ENCODE measurements at regions not wholly inside any gene's neighbourhood (a gene's known extent, or its start where the extent isn't known, plus 50 kb on each side); places are given as distances from the start of the nearest gene placed in this dataset.

GRCh38 chr12:125243811-125244210 is 178.6 kb downstream of the AACS start:
- Histone ChIP-seq H3K9me3 (ENCODE audit: control insufficient read depth in 2 of 3, insufficient read depth in 1 of 3, low read length in 3 of 3) (no peaks in the 10 kb centered on the region), H3K4me3 (ENCODE audit: low read length in 3 of 3) (no peak overlapping the region), H3K36me3 (ENCODE audit: control insufficient read depth in 2 of 3, insufficient read depth in 3 of 3, low read length in 3 of 3) (no peaks in the 10 kb centered on the region), H3K27me3 (ENCODE audit: control insufficient read depth, insufficient read depth, low read length) (no peaks in the 10 kb centered on the region), H3K4me1 (ENCODE audit: control insufficient read depth in 2 of 3, insufficient read depth in 2 of 3, low read depth in 1 of 3, low read length in 3 of 3) (no peaks in the 10 kb centered on the region), H3K27ac (ENCODE audit: low read depth in 2 of 2, low read length in 2 of 2) (no peak overlapping the region), H3K9ac (ENCODE audit: low read length in 3 of 3) (no peak overlapping the region)
- no peak for DNase-seq
- intact Hi-C loops (cut with DNase I), result no loop called here
- no peak for FAIRE-seq
- TF ChIP-seq CTCF (IDR thresholded peaks at IDR 0.05; ENCODE audit: borderline replicate concordance, extremely low read depth, insufficient read depth), result no peak

DNA sequence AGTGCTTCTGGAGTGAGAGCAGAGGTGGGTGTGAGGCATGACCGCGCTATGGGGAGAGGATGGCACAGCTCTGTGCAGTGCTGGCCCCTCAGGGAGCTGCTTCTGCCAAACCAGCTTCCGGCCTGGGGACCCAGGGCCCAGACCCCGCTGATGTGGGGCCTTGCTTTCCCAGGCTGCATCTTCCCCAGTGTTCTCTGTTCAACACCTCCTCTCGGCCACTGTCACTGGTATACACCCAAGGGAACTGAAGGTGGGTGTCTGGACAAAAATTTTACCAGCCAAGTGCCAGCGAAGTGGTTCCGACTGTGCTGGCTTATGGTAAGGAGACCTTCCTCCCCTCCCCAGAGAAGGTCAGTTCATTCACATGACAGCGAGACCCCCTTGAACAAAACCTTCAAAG is 179.1 kb downstream of the AACS start:
- Histone ChIP-seq H3K9me3 (ENCODE audit: control insufficient read depth in 2 of 3, insufficient read depth in 1 of 3, low read length in 3 of 3) (no peaks in the 10 kb centered on the region), H3K36me3 (ENCODE audit: control insufficient read depth in 2 of 3, insufficient read depth in 3 of 3, low read length in 3 of 3) (no peaks in the 10 kb centered on the region), H3K4me3 (ENCODE audit: low read length in 3 of 3) (no peak overlapping the region), H3K27me3 (ENCODE audit: control insufficient read depth, insufficient read depth, low read length) (no peaks in the 10 kb centered on the region), H3K4me1 (ENCODE audit: control insufficient read depth in 2 of 3, insufficient read depth in 2 of 3, low read depth in 1 of 3, low read length in 3 of 3) (no peaks in the 10 kb centered on the region), H3K27ac (ENCODE audit: low read depth in 2 of 2, low read length in 2 of 2) (no peak overlapping the region), H3K9ac (ENCODE audit: low read length in 3 of 3) (no peak overlapping the region)
- TF ChIP-seq CTCF (IDR thresholded peaks at IDR 0.05; ENCODE audit: borderline replicate concordance, extremely low read depth, insufficient read depth), result no peak
- intact Hi-C loops (cut with DNase I), result no loop called here
- FAIRE-seq, result no peak
- no peak for DNase-seq

- no peak overlapping the region for H3K9ac ChIP-seq (ENCODE audit: low read length in 3 of 3)
- H3K27ac ChIP-seq (ENCODE audit: low read depth in 2 of 2, low read length in 2 of 2), result no peak overlapping the region
- TF ChIP-seq CTCF (IDR thresholded peaks at IDR 0.05; ENCODE audit: borderline replicate concordance, extremely low read depth, insufficient read depth), result no peak
- H3K4me3 ChIP-seq (ENCODE audit: low read length in 3 of 3), result no peak overlapping the region
- intact Hi-C loops (cut with DNase I), result no loop called here
- DNase-seq (no peak), FAIRE-seq (no peak)
- no peaks in the 10 kb centered on the region for H3K4me1 ChIP-seq (ENCODE audit: control insufficient read depth in 2 of 3, insufficient read depth in 2 of 3, low read depth in 1 of 3, low read length in 3 of 3)
- H3K27me3 ChIP-seq (ENCODE audit: control insufficient read depth, insufficient read depth, low read length), result no peaks in the 10 kb centered on the region
- no peaks in the 10 kb centered on the region for H3K9me3 ChIP-seq (ENCODE audit: control insufficient read depth in 2 of 3, insufficient read depth in 1 of 3, low read length in 3 of 3)
- no peaks in the 10 kb centered on the region for H3K36me3 ChIP-seq (ENCODE audit: control insufficient read depth in 2 of 3, insufficient read depth in 3 of 3, low read length in 3 of 3)
Observed at GRCh38 chr12:125245581-125246557, 180.6 kb downstream of the AACS start.
